Ammon's horn (tissue), 1 donor: ENCODE measurements at regions not wholly inside any gene's neighbourhood (a gene's known extent, or its start where the extent isn't known, plus 50 kb on each side); places are given as distances from the start of the nearest gene placed in this dataset.

Experiments used
- DNase-seq: peaks from one replicate; pipeline ENCODE4 v3.0.0-alpha.2; 2016; ENCODE audit warnings: low spot score

DNA sequence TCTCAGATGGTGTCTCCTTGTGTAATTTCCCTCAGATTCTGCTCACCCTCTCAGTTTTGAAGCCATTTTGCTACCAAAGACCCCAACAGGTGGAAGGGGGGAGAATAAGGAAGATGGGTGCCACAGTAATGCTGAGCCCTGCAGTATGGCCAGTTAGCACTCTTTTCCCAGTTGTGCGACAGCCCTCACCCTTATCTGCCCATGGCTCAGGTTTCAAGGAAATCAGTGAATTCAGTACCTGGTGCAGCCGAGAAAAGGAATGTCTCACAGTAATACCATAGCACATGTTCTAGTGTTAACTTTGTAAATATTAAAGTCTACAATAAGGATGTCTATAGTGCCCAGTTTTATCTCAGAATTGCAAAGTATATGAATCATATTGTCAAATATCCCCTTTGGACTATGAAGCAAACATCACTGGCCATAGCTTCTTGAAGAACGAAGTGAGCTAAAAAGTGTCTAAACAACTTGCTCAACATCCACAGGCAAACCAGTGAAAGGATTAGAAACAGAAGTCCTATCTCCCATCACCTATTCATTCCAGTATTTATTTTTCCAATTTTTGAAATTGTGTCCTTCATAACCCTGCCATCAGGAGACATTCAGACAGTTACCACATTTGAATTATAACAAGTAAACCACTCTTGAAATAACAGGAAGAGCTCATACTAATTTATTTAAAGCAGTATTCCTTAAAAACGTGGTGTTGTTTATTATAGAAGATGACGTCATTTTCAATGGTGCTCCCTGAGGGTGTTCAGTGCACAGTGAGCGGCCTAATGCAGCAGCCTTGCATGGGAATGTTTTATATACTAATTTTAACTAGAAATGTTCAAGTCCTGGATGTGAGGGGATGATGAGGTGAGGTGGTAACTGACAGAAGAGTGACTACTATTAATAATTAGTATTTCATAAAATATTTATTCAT is 366.2 kb downstream of the TFAP2A start:
- DNase-seq: no peak

DNA sequence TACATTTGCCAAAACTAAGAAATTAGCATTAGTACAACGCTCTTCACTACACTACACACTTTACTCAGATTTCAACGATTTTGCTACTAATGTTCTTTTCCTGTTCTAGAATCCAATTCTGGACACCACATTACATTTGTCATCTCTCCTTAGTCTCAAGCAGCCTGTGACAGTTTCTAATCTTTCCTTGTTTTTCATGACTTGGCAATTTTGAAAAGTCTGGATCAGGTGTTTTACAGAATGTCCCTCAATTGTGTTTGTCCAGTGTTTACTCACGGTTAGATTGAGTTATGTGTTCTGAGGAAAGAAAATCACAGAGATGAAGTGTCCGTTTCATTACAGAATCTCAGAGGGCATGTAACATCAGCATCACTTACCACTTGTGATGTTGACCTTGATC is 372.6 kb downstream of the TFAP2A start:
- no peak for DNase-seq

DNA sequence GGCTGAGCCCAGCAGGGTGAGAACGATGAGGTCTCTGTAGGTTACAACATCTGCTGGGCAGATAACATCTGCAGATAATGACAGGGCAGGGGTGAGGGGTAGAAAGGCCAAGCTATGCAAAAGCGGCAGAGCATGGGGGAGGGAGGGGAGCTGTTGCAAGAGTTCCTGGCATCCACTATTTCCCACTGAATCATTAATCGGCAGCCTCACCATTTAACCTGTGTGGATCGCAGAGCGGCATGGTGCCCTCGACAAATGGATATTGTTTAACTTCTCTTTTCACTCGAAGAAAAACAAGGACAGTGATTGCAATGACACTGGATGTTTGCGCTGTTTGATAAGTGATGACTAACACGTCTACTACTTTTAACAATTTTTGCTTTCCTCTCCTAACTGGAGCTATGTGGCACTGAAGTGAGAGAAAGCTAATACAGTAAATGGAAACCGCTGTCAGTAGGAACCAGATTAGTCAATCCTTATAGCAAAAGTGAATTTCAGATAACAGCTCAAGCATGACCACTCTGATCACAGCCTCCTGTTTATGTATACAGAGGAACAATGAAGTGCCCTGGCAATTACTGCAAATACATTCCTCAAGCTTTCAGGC is 381.5 kb downstream of the TFAP2A start:
- no peak for DNase-seq

DNA sequence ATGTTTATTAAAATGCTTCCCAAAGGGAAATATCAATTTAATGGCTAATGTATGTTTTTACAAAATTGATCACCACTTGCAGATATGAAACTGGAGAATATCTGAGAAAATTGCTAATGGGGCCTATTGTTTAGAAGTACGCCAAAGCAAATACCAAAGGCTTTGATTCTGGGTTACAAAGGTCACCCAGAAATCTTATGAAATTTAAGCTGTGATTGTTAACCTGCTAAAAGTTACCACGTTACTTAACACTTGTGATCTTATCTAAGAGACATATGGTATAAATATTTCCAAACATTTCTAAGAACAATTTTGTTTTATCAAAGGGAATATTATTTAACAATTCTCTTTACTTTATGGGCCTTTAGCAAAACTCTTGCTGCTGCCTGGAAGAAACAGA is 383.3 kb downstream of the TFAP2A start:
- DNase-seq: no peak

- no peak for DNase-seq
Observed at GRCh38 chr6:10030942-10031537, 383.8 kb downstream of the TFAP2A start.

DNA sequence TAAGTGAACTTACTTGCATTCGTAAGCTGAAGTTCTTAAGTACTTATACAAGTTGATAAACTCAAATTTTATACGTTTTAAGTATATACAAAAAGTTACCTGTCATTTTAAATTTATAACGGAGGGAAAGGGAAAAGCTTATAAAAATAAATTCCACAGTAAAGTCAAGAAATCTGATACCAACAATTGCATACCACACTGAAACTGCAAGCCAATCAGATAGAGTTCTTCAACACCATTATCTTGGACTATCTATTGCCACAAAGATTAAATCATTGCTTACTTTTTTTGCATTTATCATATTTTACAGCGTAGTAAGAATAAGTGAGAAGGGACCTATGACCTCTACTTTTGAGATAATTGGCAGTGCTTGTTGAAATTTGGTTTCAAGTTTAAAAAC is 386.7 kb downstream of the TFAP2A start:
- DNase-seq: no peak

GRCh38 chr6:10019851-10020250 is 395.0 kb downstream of the TFAP2A start:
- no peak for DNase-seq

DNA sequence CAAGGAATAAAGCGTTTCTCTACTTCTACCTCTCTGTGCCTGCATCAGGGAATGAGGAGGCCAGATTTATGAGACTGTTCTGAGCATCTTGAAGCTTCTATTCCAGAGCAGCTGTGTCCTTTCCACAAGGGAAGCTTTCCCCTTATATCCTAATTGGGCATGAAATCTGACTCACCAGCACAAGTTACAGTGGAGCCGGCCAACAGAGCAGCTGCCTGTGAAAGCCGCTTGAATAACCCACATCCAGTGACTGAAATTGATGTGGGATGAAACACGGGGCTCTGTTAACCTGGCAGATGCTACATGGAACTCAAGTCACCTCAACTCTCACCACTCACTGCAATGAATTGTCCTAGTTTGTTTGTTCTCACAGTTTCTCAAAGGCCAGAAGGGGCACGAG is 400.3 kb downstream of the TFAP2A start:
- DNase-seq: peak; percentile 56

- DNase-seq: no peak
Observed at GRCh38 chr6:10000551-10000950, 414.3 kb downstream of the TFAP2A start.

GRCh38 chr6:9999796-10000195 is 415.1 kb downstream of the TFAP2A start:
- no peak for DNase-seq

DNA sequence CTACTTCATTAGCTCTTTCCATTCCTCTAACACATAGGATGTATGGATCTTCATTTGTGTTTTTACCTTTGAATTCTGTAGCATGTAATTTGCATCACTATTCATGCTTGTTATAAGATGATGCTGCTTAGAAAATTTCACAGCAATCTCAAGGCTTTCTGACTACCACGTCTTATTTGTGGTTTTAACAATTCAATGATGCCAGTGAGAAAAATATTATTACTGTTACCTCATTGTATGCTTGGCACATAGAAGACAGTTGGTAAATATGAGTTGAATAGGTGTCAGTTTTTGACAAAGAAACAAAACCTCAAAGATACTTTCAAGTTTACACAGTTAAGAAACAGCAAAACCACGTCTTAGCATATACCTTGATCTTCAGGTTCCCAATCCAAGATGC is 428.6 kb downstream of the TFAP2A start:
- no peak for DNase-seq

GRCh38 chr6:9985481-9985880 is 429.4 kb downstream of the TFAP2A start:
- DNase-seq: no peak

DNA sequence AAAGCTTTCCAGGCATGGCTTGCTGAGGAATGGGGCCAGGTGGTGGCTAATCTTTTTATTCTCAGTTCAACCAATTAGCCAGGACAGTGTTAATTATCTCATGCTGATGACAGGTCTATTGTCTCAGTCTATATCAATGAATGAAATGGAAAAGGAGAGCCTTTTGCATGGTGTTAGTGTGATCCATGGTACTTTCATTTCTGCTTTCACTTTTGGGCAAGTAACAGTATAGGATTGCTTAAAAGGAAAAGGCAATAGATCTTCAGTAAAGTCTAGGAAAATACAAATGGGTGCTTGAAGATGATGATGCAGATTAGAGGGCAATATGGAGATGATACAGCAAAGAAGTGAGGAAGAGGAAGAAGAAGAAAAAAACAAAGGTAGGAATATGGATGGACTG is 430.3 kb downstream of the TFAP2A start:
- no peak for DNase-seq

- no peak for DNase-seq
Observed at GRCh38 chr6:9983168-9983567, 431.7 kb downstream of the TFAP2A start.

DNA sequence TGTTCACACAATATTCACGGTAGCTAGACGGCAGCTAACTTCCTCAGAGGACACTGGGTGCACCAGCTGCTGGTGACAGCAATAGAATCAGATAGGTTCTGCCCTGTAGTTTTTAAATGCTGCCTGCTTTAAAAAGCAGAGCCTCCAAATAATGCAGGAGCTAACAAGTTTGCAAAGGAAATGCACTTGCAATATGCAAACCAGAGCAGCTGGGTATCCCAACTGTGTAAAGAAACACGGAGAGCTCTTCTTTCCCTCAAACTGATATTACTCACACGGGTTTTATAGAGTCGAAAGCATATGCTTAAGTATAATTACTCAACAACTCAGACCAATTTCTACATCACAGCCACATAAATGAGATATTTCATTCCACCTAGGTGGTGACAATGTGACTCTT is 432.7 kb downstream of the TFAP2A start:
- no peak for DNase-seq

DNA sequence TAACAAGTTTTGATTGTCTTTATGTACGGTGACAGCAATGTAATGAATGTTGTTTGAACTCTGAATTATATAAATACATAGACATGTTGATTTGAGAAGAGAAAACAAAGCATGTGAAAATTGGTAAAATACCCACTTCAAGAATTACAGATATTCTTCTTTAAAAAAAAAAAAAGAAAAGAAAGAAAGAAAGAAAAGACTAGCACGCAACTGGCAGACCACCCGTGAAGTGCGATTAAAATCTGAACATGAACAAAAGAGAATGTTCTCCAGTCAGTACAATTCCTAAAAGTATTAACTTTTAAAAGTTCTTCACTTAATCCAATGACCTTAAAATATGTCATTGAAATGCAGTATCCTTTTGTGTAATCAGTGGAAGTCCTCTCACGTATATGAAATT is 434.9 kb downstream of the TFAP2A start:
- DNase-seq: no peak

DNA sequence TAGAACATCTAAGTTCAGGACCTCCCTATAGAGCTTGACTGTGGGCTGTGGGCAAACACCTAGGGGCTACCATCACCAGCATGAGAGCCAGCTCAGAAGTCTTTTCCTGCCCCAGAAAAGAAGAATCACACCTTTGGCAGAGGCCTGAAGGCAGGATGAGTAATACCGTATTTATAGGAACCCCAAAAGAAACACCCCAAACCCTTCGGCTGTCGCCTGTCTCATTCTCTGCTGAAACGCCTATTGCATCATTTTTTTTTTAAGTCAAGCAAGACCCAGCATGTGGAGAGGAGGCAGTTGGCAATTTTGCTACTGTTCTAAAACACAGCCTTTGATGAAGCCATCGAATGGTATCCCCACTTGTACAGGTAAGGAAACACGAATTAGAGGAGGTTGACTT is 436.4 kb downstream of the TFAP2A start:
- DNase-seq: no peak

DNA sequence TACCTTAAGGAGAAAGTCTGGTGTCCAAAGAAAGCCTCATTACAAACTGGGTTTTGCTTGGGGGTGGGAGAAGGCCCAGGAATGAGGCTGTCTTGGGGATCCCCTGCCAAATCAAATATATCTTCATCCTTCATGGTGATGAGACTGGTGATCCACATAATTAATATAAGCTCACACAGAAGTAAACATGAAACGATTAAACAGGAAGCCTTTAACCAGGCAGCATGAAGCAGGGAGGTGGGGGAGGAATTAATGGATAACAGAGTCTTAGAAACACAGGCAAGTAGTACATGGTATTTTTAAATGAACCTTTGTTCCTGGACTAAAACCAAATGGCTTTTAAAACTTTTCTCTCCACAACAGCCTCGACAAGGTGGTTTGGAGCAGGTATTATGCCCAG is 437.5 kb downstream of the TFAP2A start:
- no peak for DNase-seq

DNA sequence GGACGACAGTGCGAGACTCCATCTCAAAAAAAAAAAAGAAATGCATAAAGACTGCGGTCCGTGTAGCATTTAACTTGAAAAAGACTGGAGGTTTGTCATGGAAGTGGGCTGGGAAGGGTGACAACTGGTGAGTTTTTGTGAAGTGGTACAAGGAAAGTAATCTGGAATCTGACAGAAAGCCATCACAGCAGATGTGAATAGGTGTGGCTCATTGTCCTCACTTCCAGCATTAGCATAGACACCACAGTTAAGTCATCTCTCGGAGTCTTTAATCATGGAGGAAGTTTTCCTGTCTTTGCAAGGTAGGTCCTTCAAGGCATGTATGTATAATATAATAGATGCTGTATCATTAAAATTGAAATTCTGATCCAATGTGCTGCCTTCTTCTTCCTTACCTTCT is 453.2 kb downstream of the TFAP2A start:
- DNase-seq: no peak

DNA sequence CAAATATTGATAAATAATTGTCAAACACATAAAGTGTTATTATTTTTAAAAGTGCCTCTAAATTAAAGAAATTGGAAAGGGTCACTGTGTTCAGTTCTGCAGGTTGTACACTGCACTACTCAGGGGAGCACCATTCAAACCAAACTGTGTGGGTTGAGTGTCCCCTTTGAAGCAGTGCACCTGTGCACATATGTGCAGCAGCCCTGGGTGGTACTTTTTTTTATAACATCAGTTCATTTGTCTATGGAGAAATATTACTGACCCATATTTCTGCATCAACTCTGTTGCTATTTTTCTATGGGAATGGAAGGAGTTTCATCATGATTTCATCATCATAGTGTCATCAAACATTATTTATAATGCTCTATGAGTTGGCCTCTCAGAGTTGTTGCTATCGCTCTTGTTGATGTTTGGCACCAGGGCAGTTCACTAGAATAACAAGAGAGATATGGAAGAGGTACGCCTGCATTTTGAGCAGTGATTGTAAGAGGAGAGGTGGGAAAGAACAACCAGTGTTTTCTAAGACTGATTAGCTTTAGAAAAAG is 457.6 kb downstream of the TFAP2A start:
- DNase-seq: no peak

- no peak for DNase-seq
Observed at GRCh38 chr6:9948678-9949077, 466.2 kb downstream of the TFAP2A start.

GRCh38 chr6:9943986-9944385 is 470.9 kb downstream of the TFAP2A start:
- no peak for DNase-seq

- DNase-seq: no peak
Observed at GRCh38 chr6:9943026-9943425, 471.8 kb downstream of the TFAP2A start.
